Iris pigment epithelial cell (primary cell): ENCODE measurements at regions not wholly inside any gene's neighbourhood (a gene's known extent, or its start where the extent isn't known, plus 50 kb on each side); places are given as distances from the start of the nearest gene placed in this dataset.

Experiments used
- DNase-seq: peaks from one replicate; pipeline ENCODE4 v3.0.0-alpha.2; 2011; ENCODE audit warnings: low read depth

DNA sequence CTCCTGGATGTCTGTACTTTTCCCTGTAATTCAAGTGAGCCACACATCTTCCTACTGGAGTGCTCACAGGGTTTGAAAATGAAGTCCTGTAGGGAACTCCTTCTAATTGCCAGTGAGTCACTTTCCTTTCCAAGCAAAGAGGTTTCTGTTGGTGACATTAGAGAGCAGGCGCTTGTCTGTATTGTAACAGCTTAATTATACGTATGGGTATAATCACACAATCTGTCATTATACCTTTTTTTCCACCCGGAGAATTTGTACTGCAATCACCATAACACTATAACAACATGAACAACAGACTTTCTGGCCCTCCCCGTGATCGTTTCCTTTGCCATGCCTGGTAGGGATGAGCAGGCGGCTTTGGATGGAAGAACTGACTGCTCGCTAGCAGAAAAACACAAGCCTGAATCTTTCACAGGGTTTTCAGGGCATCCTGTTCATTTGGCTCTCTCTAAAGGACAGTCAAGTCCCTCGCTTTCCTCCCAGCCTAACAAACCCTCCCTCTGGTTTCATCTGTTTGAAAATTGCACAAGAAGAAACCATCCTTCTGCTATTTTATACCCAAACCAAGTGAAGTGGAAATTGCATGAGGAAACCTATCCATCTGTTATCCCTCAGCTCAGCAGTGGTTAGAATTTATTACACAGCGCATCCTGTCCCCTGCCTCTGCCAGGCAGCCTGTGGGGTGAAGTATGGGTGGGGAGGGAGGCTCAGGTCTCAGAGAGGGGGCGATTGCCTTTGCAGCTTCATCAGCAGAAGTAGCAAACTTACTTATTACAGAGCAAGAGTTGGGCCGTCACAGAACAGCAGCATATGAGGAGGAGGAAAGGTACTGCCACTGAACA lies 307.0 kb upstream of the TLE4 start:
- no peak for DNase-seq

DNA sequence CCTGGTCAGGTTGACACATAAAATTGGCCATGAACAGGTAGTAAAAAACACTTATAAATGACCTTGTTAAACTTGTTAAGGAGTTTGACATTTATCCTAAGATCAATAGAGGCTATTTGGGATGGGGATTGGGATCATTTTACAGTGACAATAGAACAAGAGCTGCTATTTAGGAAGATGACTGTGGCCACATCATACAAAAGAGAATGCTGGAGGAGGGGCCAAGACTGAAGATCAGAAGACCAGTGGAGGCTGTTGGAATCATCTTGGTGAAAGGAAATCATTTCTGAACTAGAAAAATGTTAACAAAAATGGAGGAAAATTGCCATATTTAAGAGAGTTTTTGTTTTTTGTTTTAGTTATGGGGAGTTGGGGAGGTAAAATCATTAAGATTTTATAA lies 304.8 kb upstream of the TLE4 start:
- no peak for DNase-seq

DNA sequence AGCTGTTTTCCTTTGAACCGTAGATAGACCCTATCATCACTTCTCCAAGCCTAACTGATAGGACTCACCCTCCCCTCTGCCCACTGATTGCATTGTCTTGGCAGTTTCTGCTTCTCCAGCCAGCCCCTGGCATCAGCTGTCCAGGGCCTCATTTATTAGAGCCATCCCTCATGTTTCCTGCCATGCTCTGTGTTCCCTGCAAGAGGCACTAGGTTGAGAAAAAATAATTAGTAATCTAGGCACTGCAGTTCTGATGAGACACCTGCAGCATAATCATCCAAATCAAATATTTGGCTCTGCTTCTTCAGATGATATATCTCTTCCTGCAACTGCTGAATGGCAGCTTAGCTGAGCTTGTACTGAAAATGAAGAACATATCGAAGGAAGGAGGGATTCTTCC lies 303.0 kb upstream of the TLE4 start:
- no peak for DNase-seq

DNA sequence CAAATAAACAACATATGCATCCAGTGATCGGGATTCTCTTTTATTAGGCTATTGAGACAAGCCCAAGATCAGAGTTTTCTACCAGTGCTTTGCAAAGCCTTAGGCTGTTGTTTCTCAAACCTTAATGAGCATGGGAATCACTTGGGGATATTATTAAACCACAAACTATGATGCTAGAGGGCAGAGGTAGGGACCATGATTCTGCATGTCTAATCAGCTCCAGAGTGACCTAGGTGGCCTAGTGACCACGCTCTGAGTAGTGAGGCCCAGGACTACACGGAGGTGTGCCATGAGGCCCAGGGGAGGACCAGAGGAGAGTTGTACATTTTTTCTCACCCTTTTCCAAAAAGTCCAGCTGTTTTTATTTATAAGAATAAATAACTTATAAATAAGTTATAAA lies 298.5 kb upstream of the TLE4 start:
- no peak for DNase-seq

DNA sequence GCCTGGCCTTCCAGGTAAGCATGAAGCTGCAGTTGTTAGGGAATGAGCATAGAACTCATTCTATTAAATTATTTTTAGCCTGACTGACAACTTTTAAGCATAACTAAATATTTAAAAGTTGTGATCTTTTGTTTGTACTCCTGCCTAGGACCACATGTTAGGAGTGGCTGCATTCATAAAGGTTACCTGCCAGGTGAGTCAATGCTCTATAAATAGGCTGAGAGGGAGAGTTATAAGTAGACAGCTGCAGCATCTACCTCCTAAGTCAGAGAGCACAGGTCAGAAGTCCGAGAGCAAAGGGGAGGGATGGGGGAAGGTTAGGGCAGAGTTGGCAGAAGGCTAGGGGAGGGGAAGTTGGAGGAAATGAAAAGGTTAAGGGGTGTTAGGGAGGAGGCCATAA lies 292.4 kb upstream of the TLE4 start:
- DNase-seq = no peak

DNA sequence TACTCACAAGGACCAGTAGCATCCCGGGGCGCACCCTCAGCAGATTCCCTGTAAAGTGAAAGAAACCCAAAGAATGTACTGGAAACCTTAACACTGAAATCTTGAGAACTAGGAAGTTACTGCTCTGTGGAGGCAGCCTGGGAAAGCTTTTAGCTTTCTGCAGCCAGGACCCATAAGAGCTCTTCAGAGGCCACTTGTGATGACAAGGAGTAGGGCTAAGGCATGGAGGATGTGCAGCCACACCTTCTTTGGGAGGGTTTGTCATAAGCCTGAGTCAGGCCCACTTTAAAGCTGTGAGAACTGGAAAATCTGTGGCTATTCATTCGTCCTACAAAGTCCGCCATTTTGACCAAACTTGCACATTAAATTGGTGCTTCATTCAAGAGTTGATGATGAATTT lies 291.1 kb upstream of the TLE4 start:
- no peak for DNase-seq

DNA sequence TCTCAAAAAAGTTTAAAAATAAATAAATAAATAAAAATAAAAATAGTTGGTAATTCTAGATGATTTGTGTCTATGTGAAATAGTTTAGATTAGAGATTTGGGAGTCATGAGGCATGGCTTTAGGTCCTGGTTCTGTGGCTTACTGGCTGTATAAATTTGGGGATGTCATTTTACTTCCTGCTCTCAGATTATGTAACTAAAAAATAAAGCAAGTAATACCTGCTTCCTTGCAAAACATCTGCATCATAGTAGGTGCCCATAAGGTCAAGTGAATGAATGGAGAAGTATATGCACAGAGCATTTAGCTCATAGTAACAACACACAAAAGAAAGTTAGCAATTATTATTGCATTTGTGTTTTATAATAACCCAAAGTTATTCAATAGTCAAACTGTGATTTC lies 287.7 kb upstream of the TLE4 start:
- no peak for DNase-seq

DNA sequence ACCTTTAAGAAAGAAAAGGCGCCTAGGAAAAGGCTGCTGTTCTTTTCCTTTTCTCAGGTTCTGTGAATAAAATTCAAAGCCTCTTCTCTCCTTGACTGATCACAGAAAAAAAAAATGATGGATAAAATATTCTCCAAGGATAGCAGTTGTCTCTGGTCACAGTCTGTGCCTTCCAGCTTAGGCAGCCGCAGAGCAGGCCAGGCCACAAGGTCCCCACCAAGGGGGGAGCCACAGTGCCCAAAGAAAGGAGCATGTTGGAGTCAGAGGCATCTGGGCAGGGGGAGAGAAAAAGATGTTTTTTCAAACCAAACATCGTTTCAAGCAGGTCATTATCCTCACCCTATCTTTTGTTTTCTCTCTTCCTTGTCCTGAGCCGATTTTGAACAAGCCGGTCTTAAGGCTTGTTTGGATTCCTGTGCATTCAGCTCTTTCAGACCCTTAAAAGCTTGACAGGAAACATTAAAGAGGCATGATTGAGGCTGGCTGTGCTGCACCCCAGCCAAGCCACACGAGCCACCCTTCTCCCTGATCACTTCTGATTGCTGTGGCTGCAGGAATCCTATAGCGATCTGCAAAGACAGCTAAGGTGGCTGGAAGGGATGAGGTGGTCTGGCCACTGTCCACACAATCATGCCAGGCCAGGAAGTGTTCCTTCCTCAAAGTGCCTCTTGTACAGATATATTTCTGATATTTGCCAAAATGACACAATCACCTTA lies 284.6 kb upstream of the TLE4 start:
- no peak for DNase-seq

DNA sequence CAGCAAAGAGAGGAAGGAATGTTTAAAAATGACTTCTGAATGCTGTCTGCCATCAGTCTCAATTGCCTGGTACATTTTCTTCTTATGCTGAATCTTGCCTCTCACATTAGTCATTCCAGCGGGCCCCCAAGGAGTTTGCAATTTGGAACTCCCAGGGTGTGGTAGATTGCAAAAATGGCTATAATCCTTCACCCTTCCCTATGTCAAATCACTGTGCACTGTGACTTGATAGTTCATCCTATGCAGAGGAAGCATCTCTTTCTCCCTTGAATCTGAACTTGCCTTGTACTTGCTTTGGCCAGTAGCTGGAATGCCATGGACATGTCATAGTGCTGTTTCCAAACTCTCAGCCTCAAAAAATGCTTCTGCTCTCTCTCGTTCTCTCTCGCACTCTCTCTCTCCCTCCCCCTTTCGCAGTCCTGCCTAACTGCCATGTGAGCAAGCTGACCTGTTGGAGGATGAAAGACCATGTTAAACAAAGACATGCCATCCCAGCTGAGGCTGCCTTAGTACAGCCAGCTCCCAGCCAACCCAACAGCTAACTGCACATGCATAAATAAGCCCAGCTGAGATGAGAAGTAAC lies 284.0 kb upstream of the TLE4 start:
- no peak for DNase-seq

DNA sequence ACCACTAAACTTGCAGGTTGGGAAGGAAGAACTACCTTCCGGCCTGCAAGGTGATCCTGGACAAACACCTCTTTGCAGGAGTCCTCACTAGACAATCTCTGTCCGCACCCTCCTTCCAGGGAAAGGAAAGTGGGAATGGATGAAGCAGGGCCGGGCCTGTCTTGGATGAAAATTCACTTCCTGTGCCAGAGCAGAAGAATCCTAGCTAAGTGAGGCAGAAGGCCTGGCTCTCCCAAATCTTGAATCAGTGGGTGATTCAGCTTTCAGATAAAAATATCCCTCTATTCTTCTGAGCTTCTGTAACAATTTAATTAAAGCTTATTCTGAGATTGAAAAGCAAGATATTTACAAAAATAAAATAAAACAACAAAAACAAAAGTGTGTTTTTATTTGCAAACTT lies 281.9 kb upstream of the TLE4 start:
- no peak for DNase-seq

DNA sequence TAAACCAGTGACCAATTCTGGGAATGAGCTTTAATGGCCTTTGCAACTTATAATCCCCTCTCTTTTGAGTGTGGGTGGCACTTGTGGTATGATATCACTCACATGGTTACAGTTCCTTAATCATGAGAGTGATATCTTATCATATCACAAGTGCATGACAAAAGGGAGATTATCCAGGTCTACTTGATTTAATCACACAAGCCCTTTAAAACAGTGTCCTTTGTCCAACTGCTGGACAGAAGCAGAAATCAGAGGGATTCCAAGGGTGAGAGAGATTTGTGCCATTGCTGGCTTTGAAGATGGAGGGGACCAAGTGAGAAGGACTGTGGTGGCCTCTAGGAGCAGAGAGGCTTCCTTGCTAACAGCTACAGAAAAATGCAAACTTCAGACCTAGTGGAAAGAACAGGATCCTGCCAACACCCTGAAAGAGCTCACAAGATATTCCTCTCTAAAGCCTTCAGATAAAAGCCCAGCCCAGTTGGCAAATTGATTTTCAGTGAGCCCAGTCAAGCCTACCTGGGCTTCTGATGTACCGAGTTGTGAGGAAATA lies 279.0 kb upstream of the TLE4 start:
- DNase-seq = no peak

DNA sequence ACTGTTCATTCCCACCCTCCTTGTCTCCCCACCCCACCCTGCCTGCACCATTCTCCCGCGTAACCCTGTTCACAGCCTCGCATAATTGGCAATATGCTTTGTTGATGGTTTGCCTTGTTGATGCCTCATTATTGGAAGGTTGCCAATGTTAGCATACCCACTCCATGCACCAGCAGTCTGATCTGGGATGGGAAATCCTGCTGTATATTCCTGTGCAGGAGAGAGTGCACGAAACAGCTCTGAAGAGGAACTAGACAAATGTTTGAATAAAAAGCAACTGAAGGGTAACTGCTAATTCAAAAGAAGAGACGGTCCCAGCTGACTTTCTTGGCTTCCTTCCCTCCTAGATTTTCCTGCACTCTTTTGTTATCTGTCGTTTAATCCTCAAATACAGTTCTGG lies 271.7 kb upstream of the TLE4 start:
- DNase-seq = no peak

DNA sequence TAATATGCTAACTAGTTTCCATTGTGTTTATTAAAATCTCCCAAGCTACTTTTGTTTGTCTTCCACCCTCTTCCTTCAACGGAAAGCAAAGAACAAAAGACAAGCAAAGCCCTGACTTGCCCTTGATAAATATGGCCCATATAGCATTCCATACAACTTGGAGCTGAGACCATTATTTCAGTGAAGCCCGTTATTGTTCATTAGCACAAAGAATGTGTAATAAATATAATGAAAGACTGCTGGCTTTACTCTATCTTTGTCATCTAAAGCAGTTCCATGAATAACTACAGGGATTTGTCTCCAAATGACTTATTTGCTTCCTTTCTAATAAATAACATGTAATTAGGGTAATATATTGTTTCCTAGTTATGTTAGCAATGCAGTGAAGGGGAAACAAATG lies 270.7 kb upstream of the TLE4 start:
- no peak for DNase-seq

DNA sequence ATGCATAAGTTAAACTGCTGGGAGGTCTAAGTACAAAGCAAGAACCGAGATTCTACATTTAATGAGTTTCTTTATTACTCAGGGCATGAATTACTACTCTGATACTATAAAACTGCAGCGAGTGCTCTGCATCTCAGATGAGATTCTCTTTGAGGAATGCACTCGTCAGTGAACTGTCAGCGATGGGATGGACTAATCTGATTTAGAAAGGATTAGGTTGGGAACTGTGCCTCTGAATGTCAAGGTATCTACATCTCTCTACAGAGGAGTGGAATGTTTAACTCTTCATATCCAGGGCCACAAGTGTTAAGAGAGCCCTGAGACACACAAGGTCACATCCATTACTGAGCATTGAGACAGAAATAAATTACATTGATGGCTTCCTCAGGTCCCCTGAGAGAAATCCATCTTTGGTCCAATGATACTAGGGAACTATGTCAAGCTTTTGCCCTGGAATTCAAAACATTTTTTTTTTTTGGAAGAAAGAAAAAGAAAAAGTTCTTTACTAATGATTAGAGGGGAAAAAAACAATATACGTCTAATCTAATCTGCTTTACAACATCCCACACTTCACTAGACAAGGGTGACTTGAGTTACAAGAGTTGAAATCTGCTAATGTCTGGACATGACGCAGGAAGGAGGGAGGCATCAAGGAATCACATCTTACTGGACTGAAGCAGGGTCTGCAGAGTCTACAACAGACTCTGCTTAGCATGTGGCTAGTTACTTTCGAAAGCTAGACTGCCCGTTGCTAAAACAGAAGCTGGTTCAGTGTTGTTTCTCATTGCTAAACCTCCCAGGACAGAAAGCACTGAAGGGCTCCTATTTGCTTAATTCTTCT lies 270.0 kb upstream of the TLE4 start:
- DNase-seq = no peak

DNA sequence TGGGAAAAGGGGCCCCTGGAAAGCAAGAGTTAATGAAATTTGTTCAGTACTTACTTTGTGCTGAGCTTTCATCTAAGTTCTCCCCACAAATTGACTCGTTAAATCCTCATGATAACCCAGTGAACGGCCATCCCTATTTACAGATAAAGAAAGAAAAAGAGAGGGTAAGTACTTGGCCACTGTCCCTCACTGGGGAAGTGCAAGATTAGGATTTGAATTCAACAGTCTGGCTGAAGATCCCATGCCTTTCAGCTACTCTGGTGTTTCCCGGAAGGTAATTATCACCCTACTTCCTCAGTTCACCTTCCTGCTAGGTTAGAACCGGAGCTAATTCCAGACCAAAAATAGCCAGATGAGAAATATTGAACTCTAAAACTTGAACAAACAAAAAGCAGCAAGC lies 269.2 kb upstream of the TLE4 start:
- DNase-seq = no peak

DNA sequence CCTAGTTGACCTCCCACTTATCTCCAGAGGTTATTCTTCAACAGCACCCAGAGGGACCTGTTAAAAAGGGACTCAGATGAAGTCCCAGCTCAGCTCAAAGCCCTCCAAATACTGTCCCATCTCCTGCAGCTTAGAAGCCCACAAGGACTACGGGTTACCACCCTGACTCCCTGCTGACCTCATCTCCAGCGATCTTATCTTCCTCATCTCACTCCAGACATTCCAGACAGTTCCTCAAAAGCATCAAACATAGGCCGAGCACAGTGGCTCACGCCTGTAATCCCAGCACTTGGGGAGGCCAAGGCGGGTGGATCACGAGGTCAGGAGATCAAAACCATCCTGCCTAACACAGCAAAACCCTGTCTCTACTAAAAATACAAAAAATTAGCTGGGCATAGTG lies 263.8 kb upstream of the TLE4 start:
- DNase-seq = no peak

DNA sequence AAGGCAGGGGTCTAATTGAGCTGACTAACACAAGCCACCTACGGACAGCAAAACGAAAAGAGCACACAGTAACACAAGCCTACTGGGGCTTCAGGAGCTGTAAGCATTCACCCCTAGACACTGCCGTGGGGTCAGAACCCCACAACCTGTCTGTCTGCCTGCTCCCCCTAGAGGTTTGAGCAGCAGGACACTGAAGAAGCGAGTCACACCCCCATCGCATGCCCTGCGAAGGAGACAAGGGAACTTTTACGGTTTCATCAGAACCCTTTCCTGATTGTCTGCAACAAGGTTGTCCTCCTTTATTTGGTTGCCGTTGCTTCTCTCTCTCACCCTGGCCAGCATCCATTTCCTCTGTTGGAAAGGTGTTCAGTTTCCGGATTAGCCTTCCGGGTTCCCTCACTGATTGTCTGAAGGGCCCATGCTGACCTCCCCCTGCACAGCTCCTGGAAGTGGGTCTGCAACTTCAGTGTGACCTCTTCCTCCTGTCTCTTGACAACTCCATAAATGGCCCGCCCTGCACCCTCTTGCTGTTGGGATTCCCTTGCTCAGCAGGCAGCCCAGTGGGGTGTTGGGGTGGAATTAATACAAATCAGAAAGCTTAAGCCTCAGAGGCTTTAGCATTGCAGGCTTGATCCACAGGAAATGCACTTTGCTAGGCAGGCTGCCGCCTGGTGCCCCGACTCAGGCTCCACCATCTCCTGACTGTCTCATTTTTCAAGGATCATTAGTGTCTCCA lies 258.9 kb upstream of the TLE4 start:
- DNase-seq = no peak

DNA sequence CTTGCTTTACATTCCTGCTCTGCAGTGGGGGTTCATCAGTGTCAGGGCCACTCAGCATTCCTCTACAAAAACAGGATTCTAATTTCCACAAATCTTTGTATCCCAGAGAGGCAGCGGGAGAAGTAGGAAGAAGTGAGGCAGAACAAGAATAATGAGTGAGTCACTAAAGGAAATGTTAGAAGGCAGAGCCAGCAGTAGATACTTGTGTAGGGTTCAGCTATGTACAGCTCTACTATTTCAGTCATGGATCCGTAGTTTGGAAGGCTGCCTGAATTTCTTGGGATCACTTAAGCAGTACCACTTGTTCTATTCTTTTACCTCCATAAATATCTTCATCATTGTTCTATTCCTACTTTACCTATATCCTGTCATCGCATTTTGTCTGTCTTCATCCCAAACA lies 246.3 kb upstream of the TLE4 start:
- DNase-seq = peak; percentile 22

DNA sequence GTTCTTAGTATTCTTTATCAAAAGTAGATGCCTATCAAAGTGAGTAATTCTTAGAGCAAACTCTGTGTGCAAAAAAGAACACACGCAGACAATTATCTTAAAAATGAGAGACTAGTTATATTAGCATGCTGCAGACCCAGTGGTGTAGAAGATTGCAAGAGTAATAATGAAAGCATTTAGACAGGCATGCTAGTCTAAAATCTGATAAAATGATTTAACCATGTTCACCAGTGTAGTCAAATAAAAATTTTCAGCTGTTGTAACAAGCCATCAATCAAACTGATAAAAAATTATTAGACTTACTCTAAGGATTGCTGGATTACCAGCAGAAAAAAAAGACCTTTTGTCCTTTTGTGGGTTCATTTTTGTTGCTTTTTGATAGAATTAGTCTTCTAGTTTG lies 241.9 kb upstream of the TLE4 start:
- DNase-seq = no peak

DNA sequence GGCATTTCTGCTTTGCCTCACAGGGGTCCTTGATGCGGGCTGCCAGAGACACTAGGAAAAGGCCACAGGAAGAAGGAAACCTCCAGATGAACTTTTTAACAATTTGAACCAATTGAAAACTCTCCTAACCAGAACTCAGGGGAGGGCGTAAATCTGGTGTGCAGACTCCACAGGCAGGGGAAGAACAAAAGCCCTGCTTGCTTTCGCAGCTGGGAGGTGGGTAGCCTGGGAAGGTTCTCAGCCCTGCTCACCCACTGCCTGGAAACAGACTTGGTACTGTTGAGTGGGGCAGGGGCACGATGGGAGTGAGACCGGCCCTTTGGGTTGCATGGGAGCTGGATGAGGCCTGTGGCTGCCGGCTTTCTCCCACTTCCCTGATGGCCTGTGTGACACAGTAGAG lies 237.8 kb upstream of the TLE4 start:
- no peak for DNase-seq

DNA sequence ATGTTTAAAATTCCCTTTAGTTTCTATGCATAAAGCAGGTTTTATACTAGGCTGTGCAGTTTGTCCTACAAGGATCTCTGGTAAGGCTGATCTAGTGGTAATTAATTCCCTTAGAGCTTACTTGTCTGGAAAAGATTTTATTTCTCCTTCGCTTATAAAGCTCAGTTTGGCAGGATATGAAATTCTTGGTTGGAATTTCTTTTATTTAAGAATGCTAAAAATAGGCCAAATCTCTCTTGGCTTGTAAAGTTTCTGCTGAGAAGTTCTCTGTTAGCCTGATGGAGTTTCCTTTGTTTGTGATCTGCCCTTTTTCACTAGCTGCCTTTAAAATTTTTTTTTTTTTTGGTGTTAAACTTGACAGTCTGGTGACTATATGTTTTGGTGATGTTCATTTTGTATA lies 237.1 kb upstream of the TLE4 start:
- no peak for DNase-seq

DNA sequence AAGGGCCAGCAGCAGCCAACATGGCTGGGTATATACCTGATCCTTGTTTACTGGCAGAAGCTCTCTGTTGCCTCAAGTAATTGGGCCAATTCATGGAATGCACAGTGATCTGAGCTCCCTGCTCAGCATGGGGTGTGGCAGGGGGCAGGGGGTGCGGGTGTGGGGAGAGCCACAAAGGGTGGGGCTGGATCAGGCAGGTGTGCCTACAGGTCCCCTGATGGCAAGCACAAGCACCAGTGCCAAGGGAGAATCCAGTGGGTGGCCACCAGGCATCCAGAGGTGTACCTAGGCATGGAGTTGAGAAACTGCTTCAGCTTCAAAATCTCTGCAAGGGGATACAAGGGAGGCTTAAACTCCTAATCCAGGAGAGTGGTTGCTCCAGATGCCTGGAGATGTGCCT lies 235.8 kb upstream of the TLE4 start:
- DNase-seq = no peak
